SJSA1 (cell line): ENCODE measurements at regions not wholly inside any gene's neighbourhood (a gene's known extent, or its start where the extent isn't known, plus 50 kb on each side); places are given as distances from the start of the nearest gene placed in this dataset.

Experiments
- DNase-seq, 2 experiments: peaks; one replicate each; pipeline ENCODE4 v3.0.0-alpha.2; 2015 to 2020; ENCODE audit warnings: low spot score in 2 of 2, low read depth in 1 of 2
- H3K27ac ChIP-seq: fragments of 250-450 bp; sonication (Bioruptor Pico); 2 replicates; pipeline ENCODE4 v1.5.1; 2020; ENCODE audit warnings: mild to moderate bottlenecking, moderate library complexity
- H3K27me3 ChIP-seq: fragments of 250-450 bp; sonication (Bioruptor Pico); replicated peaks from 2 replicates; pipeline ENCODE4 v1.5.1; 2020; ENCODE audit warnings: mild to moderate bottlenecking, moderate library complexity
- H3K36me3 ChIP-seq: fragments of 250-450 bp; sonication (Bioruptor Pico); 2 replicates; pipeline ENCODE4 v1.5.1; 2020; ENCODE audit warnings: mild to moderate bottlenecking
- H3K4me1 ChIP-seq: fragments of 250-450 bp; sonication (Bioruptor Pico); replicated peaks from 2 replicates; pipeline ENCODE4 v1.6.1; 2021; ENCODE audit warnings: mild to moderate bottlenecking
- H3K4me3 ChIP-seq: fragments of 250-450 bp; sonication (Bioruptor Pico); 2 replicates; pipeline ENCODE4 v1.5.1; 2020; ENCODE audit warnings: mild to moderate bottlenecking
- H3K9me3 ChIP-seq: fragments of 250-450 bp; sonication (Bioruptor Pico); replicated peaks from 2 replicates; pipeline ENCODE4 v1.5.1; 2020; ENCODE audit warnings: mild to moderate bottlenecking

- Histone ChIP-seq H3K9me3 (no peaks in the 10 kb centered on the region), H3K36me3 (no peaks in the 10 kb centered on the region), H3K27me3 (no peaks in the 10 kb centered on the region), H3K4me3 (no peak overlapping the region), H3K4me1 (no peaks in the 10 kb centered on the region), H3K27ac (no peak overlapping the region)
- DNase-seq, result no peak
These were observed 282.6 kb upstream of the HSFY2 start for GRCh38 chrY:19056138-19056469.

- Histone ChIP-seq H3K36me3 (no peaks in the 10 kb centered on the region), H3K27me3 (no peaks in the 10 kb centered on the region), H3K4me3 (no peak overlapping the region), H3K4me1 (no peaks in the 10 kb centered on the region), H3K9me3 (no peaks in the 10 kb centered on the region), H3K27ac (no peak overlapping the region)
- no peak for DNase-seq
These were observed 281.9 kb upstream of the HSFY2 start for GRCh38 chrY:19055232-19056137.

- DNase-seq, result no peak
- Histone ChIP-seq H3K4me1 (no peaks in the 10 kb centered on the region), H3K27ac (no peak overlapping the region), H3K4me3 (no peak overlapping the region), H3K27me3 (no peaks in the 10 kb centered on the region), H3K9me3 (no peaks in the 10 kb centered on the region), H3K36me3 (no peaks in the 10 kb centered on the region)
These were observed 280.3 kb upstream of the HSFY2 start for GRCh38 chrY:19053806-19054205.

GRCh38 chrY:19051021-19051420, 277.5 kb upstream of the HSFY2 start:
- Histone ChIP-seq H3K27ac (no peak overlapping the region), H3K4me3 (no peak overlapping the region), H3K36me3 (no peaks in the 10 kb centered on the region), H3K27me3 (no peaks in the 10 kb centered on the region), H3K4me1 (no peaks in the 10 kb centered on the region), H3K9me3 (no peaks in the 10 kb centered on the region)
- DNase-seq, result no peak

- H3K27ac ChIP-seq, result no peak overlapping the region
- H3K9me3 ChIP-seq, result no peaks in the 10 kb centered on the region
- no peaks in the 10 kb centered on the region for H3K27me3 ChIP-seq
- no peak for DNase-seq
- no peaks in the 10 kb centered on the region for H3K4me1 ChIP-seq
- no peak overlapping the region for H3K4me3 ChIP-seq
- no peaks in the 10 kb centered on the region for H3K36me3 ChIP-seq
These were observed 269.5 kb upstream of the HSFY2 start for GRCh38 chrY:19042984-19043442.

- Histone ChIP-seq H3K36me3 (no peaks in the 10 kb centered on the region), H3K27ac (no peak overlapping the region), H3K9me3 (no peaks in the 10 kb centered on the region), H3K27me3 (no peaks in the 10 kb centered on the region), H3K4me3 (no peak overlapping the region), H3K4me1 (no peaks in the 10 kb centered on the region)
- no peak for DNase-seq
These were observed 268.9 kb upstream of the HSFY2 start for GRCh38 chrY:19042306-19042958.

- Histone ChIP-seq H3K9me3 (no peaks in the 10 kb centered on the region), H3K27ac (no peak overlapping the region), H3K4me1 (no peaks in the 10 kb centered on the region), H3K27me3 (no peaks in the 10 kb centered on the region), H3K36me3 (no peaks in the 10 kb centered on the region), H3K4me3 (no peak overlapping the region)
- DNase-seq, result no peak
These were observed 253.1 kb upstream of the HSFY2 start for GRCh38 chrY:19026631-19027030.

- Histone ChIP-seq H3K27me3 (no peaks in the 10 kb centered on the region), H3K4me3 (no peak overlapping the region), H3K36me3 (no peaks in the 10 kb centered on the region), H3K9me3 (no peaks in the 10 kb centered on the region), H3K4me1 (no peaks in the 10 kb centered on the region), H3K27ac (no peak overlapping the region)
- no peak for DNase-seq
These were observed 250.4 kb upstream of the HSFY2 start for GRCh38 chrY:19023934-19024333.

- Histone ChIP-seq H3K4me1 (no peaks in the 10 kb centered on the region), H3K9me3 (no peaks in the 10 kb centered on the region), H3K27ac (no peak overlapping the region), H3K36me3 (no peaks in the 10 kb centered on the region), H3K4me3 (no peak overlapping the region), H3K27me3 (no peaks in the 10 kb centered on the region)
- DNase-seq, result no peak
These were observed 246.7 kb upstream of the HSFY2 start for GRCh38 chrY:19020193-19020592.

- Histone ChIP-seq H3K9me3 (no peaks in the 10 kb centered on the region), H3K27ac (no peak overlapping the region), H3K4me3 (no peak overlapping the region), H3K27me3 (no peaks in the 10 kb centered on the region), H3K4me1 (no peaks in the 10 kb centered on the region), H3K36me3 (no peaks in the 10 kb centered on the region)
- no peak for DNase-seq
These were observed 243.5 kb upstream of the HSFY2 start for GRCh38 chrY:19016990-19017389.

GRCh38 chrY:19015854-19016253, 242.3 kb upstream of the HSFY2 start:
- H3K27me3 ChIP-seq, result no peaks in the 10 kb centered on the region
- H3K4me3 ChIP-seq, result no peak overlapping the region
- H3K9me3 ChIP-seq, result no peaks in the 10 kb centered on the region
- no peaks in the 10 kb centered on the region for H3K4me1 ChIP-seq
- H3K36me3 ChIP-seq, result no peaks in the 10 kb centered on the region
- no peak overlapping the region for H3K27ac ChIP-seq
- no peak for DNase-seq

GRCh38 chrY:19015213-19015612, 241.7 kb upstream of the HSFY2 start:
- no peak overlapping the region for H3K4me3 ChIP-seq
- H3K27me3 ChIP-seq, result no peaks in the 10 kb centered on the region
- H3K27ac ChIP-seq, result no peak overlapping the region
- DNase-seq, result no peak
- no peaks in the 10 kb centered on the region for H3K36me3 ChIP-seq
- H3K4me1 ChIP-seq, result no peaks in the 10 kb centered on the region
- no peaks in the 10 kb centered on the region for H3K9me3 ChIP-seq

GRCh38 chrY:19012985-19013384, 239.4 kb upstream of the HSFY2 start:
- Histone ChIP-seq H3K4me3 (no peak overlapping the region), H3K36me3 (no peaks in the 10 kb centered on the region), H3K27ac (no peak overlapping the region), H3K27me3 (no peaks in the 10 kb centered on the region), H3K4me1 (no peaks in the 10 kb centered on the region), H3K9me3 (no peaks in the 10 kb centered on the region)
- DNase-seq, result no peak

GRCh38 chrY:19011605-19012090, 238.1 kb upstream of the HSFY2 start:
- Histone ChIP-seq H3K9me3 (no peaks in the 10 kb centered on the region), H3K4me3 (no peak overlapping the region), H3K36me3 (no peaks in the 10 kb centered on the region), H3K27me3 (no peaks in the 10 kb centered on the region), H3K27ac (no peak overlapping the region), H3K4me1 (no peaks in the 10 kb centered on the region)
- DNase-seq, result no peak
